ENCODE measurements at regions not wholly inside any gene's neighbourhood (a gene's known extent, or its start where the extent isn't known, plus 50 kb on each side); places are given as distances from the start of the nearest gene placed in this dataset.

DNA sequence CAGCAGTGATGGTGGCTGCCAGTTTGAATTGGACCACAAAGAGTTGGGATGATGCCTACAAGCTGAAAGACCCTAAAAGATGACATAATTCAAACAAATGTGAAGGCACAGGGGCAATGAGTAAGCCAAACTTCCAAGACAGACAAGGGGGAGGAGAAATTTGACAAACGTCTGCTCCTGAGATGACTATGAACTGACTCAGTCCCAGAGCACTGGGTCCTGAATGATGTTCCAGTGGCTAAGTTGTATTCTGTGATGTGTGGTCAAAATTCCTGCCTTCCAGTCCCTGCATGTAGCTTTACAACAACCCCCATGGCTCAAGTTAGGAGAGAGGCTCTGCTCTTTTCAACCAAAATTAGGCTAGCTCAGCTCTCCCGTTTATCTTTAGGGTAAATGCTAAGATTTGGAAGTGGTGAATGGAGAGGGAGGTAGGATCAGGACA, 86.1 kb upstream of the SIRPA start:
- H3K27me3 ChIP-seq = no peaks in the 10 kb centered on the region
- no peaks in the 10 kb centered on the region for H3K9me3 ChIP-seq
- intact Hi-C loops (cut with DNase I) = loop anchor here (10.0 kb wide), 1 partner anchor 296 kb away; the partner anchor contains the start of gene STK35
- H3K4me3 ChIP-seq = no peak overlapping the region
- no peak for DNase-seq
- WGBS, 2 donors = 77 to 81% methylated on average over 2 of the region's 2 CpGs
- H3K4me1 ChIP-seq = peaks cover 0 to 45% (median 25%) of the 10 kb centered on the region in 4 donors
- no peak overlapping the region for H3K27ac ChIP-seq
- TF ChIP-seq EP300 (IDR thresholded peaks at IDR 0.05) (no peak), POLR2A (IDR thresholded peaks at IDR 0.05) (no peak)
- H3K36me3 ChIP-seq = no peaks in the 10 kb centered on the region

DNA sequence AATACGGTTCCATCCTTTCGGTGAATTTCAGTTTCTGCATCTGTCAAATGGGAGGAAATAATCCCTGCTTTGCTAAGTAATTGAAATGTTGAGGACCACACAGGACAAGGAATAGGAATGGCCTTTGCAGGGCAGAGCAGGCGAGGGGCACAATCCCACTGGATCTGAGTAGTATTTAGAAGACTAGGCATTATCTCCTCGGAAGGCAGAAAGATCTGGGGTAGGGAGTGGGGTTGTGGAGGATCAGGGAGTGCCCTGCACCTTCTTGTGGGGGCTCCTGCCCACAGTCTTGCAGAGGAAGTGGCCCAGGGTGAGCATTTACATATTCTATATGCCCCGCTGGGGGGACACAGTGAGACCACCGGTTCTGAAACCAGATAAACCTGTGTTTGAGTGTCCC, 87.1 kb upstream of the SIRPA start:
- Histone ChIP-seq H3K4me1 (peaks cover 0 to 43% (median 19%) of the 10 kb centered on the region in 4 donors), H3K4me3 (no peak overlapping the region), H3K36me3 (no peaks in the 10 kb centered on the region), H3K9me3 (no peaks in the 10 kb centered on the region), H3K27ac (no peak overlapping the region), H3K27me3 (no peaks in the 10 kb centered on the region)
- no peak for DNase-seq
- intact Hi-C loops (cut with DNase I) = loop anchor here (10.0 kb wide), 1 partner anchor 297 kb away; the partner anchor contains the start of gene STK35
- WGBS, 2 donors = 82 to 85% methylated on average over 6 of the region's 6 CpGs
- no peak for TF ChIP-seq POLR2AphosphoS5 (IDR thresholded peaks at IDR 0.05)
- TF ChIP-seq POLR2A (IDR thresholded peaks at IDR 0.05) = no peak
- TF ChIP-seq, protein P1, sequence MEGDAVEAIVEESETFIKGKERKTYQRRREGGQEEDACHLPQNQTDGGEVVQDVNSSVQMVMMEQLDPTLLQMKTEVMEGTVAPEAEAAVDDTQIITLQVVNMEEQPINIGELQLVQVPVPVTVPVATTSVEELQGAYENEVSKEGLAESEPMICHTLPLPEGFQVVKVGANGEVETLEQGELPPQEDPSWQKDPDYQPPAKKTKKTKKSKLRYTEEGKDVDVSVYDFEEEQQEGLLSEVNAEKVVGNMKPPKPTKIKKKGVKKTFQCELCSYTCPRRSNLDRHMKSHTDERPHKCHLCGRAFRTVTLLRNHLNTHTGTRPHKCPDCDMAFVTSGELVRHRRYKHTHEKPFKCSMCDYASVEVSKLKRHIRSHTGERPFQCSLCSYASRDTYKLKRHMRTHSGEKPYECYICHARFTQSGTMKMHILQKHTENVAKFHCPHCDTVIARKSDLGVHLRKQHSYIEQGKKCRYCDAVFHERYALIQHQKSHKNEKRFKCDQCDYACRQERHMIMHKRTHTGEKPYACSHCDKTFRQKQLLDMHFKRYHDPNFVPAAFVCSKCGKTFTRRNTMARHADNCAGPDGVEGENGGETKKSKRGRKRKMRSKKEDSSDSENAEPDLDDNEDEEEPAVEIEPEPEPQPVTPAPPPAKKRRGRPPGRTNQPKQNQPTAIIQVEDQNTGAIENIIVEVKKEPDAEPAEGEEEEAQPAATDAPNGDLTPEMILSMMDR (IDR thresholded peaks at IDR 0.05) = no peak
- no peak for TF ChIP-seq EP300 (IDR thresholded peaks at IDR 0.05)

DNA sequence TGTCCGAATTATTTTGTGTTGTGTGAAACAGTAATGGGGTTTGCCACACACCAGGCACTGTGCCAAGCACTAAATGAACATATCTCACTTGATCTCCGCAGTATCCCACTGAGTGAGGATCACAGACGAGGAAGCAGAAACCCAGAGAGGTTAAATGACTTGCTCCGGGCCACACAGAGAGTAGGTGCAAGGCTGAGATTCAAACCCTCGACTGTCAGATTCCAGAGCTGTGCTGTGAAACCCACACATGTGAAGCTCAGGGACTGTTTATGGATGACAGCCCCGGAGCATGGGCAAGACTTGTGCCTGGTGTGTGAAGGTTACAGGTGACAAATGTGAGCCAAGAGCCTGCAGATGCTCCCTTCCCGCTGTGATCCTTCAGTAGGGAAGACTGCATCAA, 87.8 kb upstream of the SIRPA start:
- peaks cover 0 to 43% (median 20%) of the 10 kb centered on the region in 4 donors for H3K4me1 ChIP-seq
- H3K9me3 ChIP-seq = no peaks in the 10 kb centered on the region
- no peaks in the 10 kb centered on the region for H3K27me3 ChIP-seq
- no peaks in the 10 kb centered on the region for H3K36me3 ChIP-seq
- 76 to 88% methylated on average over 7 of the region's 7 CpGs for WGBS, 2 donors
- no peak overlapping the region for H3K27ac ChIP-seq
- TF ChIP-seq EP300 (IDR thresholded peaks at IDR 0.05) = no peak
- no peak for TF ChIP-seq POLR2AphosphoS5 (IDR thresholded peaks at IDR 0.05)
- TF ChIP-seq, protein P1 (IDR thresholded peaks at IDR 0.05) = no peak
- no peak for TF ChIP-seq POLR2A (IDR thresholded peaks at IDR 0.05)
- no peak overlapping the region for H3K4me3 ChIP-seq
- no peak for DNase-seq
- intact Hi-C loops (cut with DNase I) = loop anchor here (10.0 kb wide), 1 partner anchor 297 kb away; the partner anchor contains the start of gene STK35

DNA sequence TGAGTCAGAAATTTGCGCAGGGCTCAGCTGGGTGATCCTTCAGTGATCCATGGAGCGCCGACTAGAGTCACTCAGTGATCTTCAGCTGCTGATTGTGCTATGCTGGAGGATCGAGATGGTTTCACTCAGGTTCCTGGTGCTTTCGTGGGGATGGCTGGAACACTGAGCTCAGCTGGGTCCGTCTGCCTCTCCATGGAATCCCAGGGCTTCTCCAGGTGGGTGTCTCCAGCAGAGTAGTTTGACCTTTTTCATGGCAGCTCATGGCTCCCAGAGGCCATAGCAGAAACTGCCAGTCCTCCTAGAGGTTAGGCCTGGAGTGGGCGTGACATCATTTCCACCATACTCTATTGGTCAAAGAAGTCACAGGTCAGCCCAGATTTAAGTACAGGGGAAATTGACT, 88.8 kb upstream of the SIRPA start:
- Histone ChIP-seq H3K36me3 (no peaks in the 10 kb centered on the region), H3K4me1 (peaks cover 0 to 41% (median 22%) of the 10 kb centered on the region in 4 donors), H3K27ac (no peak overlapping the region), H3K27me3 (no peaks in the 10 kb centered on the region), H3K4me3 (no peak overlapping the region), H3K9me3 (no peaks in the 10 kb centered on the region)
- DNase-seq = no peak
- 95 to 96% methylated on average over 7 of the region's 7 CpGs for WGBS, 2 donors
- intact Hi-C loops (cut with DNase I) = loop anchor here (10.0 kb wide), 1 partner anchor 298 kb away; the partner anchor contains the start of gene STK35
- TF ChIP-seq EP300 (IDR thresholded peaks at IDR 0.05) (no peak), POLR2AphosphoS5 (IDR thresholded peaks at IDR 0.05) (no peak), POLR2A (IDR thresholded peaks at IDR 0.05) (no peak)
- TF ChIP-seq, protein P1 (IDR thresholded peaks at IDR 0.05) = no peak

DNA sequence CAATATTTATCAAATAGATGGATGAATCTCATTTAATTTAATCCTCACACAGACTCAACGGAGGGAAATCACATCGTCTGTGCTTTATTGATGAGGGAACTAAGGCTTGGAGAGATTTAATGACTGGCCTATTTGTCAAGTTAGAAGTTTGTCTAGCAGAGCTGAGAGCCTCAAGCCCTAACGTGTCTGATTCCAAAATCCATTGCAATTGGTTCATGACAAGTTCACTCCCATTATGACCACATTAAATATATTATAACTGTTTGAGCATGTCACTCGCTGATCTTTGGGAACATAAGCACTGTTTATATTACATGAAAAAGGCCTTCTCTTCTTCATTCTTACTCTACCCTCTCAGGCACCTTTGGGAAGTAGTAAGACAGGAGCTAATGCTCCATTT, 89.4 kb upstream of the SIRPA start:
- 86% methylated on average over 4 of the region's 4 CpGs for WGBS, 2 donors

More for the DNA sequence above, 89.4 kb upstream of the SIRPA start:
- intact Hi-C loops (cut with DNase I) = loop anchor here (10.0 kb wide), 1 partner anchor 299 kb away; the partner anchor contains the start of gene STK35
- H3K4me3 ChIP-seq = no peak overlapping the region
- no peaks in the 10 kb centered on the region for H3K36me3 ChIP-seq
- DNase-seq = no peak
- H3K4me1 ChIP-seq = peaks cover 0 to 39% (median 19%) of the 10 kb centered on the region in 4 donors
- H3K27ac ChIP-seq = no peak overlapping the region
- H3K9me3 ChIP-seq = no peaks in the 10 kb centered on the region
- no peak for TF ChIP-seq POLR2A (IDR thresholded peaks at IDR 0.05)
- TF ChIP-seq EP300 (IDR thresholded peaks at IDR 0.05) = no peak
- no peak for TF ChIP-seq POLR2AphosphoS5 (IDR thresholded peaks at IDR 0.05)
- TF ChIP-seq, protein P1 (IDR thresholded peaks at IDR 0.05) = no peak
- no peaks in the 10 kb centered on the region for H3K27me3 ChIP-seq
